GM23248 (cell line): ENCODE measurements at regions not wholly inside any gene's neighbourhood (a gene's known extent, or its start where the extent isn't known, plus 50 kb on each side); places are given as distances from the start of the nearest gene placed in this dataset.
"Not testable (repeated sequence)": the region's sequence is repeated elsewhere in the genome, so short reads cannot be mapped to it uniquely, and the experiment has no call there.

Source experiments
- DNase-seq: peaks from one replicate; pipeline ENCODE4 v3.0.0-alpha.2; 2015
- H2AFZ ChIP-seq: fragments of 200-600 bp; sonication (generic); 2 replicates; pipeline ENCODE4 v1.6.1; 2016; ENCODE audit warnings: antibody characterized with exemption
- H3F3A ChIP-seq: fragments of 200-600 bp; sonication (generic); 2 replicates; pipeline ENCODE4 v1.6.1; 2016; ENCODE audit warnings: mild to moderate bottlenecking, antibody characterized with exemption, mixed run types; ENCODE audit not compliant: insufficient read depth
- H3K27ac ChIP-seq: fragments of 200-600 bp; sonication (generic); 2 replicates; pipeline ENCODE4 v1.5.1; 2016; ENCODE audit warnings: mild to moderate bottlenecking
- H3K27me3 ChIP-seq: fragments of 200-600 bp; sonication (generic); replicated peaks from 2 replicates; pipeline ENCODE4 v1.6.1; 2016; ENCODE audit warnings: mild to moderate bottlenecking; ENCODE audit not compliant: insufficient read depth
- H3K36me3 ChIP-seq: fragments of 200-600 bp; sonication (generic); 2 replicates; pipeline ENCODE4 v1.6.1; 2016; ENCODE audit warnings: low read depth, mild to moderate bottlenecking
- H3K4me1 ChIP-seq: fragments of 200-600 bp; sonication (generic); 2 replicates; pipeline ENCODE4 v1.6.1; 2016; ENCODE audit warnings: mild to moderate bottlenecking; ENCODE audit not compliant: insufficient read depth
- H3K4me2 ChIP-seq: fragments of 200-600 bp; sonication (generic); one replicate; pipeline ENCODE4 v1.6.1; 2016; ENCODE audit warnings: mild to moderate bottlenecking; ENCODE audit not compliant: unreplicated experiment
- H3K4me3 ChIP-seq: fragments of 200-600 bp; sonication (generic); 2 replicates; pipeline ENCODE4 v1.5.1; 2016; ENCODE audit warnings: mild to moderate bottlenecking
- H3K79me2 ChIP-seq: fragments of 200-600 bp; sonication (generic); 2 replicates; pipeline ENCODE4 v1.6.1; 2016; ENCODE audit warnings: mild to moderate bottlenecking; ENCODE audit not compliant: insufficient read depth
- H3K9ac ChIP-seq: fragments of 200-600 bp; sonication (generic); 2 replicates; pipeline ENCODE4 v1.6.1; 2016; ENCODE audit warnings: mild to moderate bottlenecking
- H3K9me2 ChIP-seq: fragments of 200-600 bp; sonication (generic); 2 replicates; pipeline ENCODE4 v1.6.1; 2016; ENCODE audit warnings: mixed run types, mild to moderate bottlenecking, moderate library complexity; ENCODE audit not compliant: insufficient read depth
- H3K9me3 ChIP-seq: fragments of 200-600 bp; sonication (generic); one replicate; pipeline ENCODE4 v1.6.1; 2017; ENCODE audit warnings: low read depth
- H4K20me1 ChIP-seq: fragments of 200-600 bp; sonication (generic); 2 replicates; pipeline ENCODE4 v1.6.0; 2016; ENCODE audit not compliant: insufficient read depth
- WGBS, 2 experiments: methylation state at CpG; one replicate each; pipeline ENCODE4 v1.1.6; 2015 to 2017; ENCODE audit warnings: low lambda C conversion rate in 2 of 2, low coverage in 1 of 2; ENCODE audit errors: missing lambda C conversion rate in 2 of 2; 5-methylcytosine and 5-hydroxymethylcytosine counted together
- in situ Hi-C: fragments of 300-500 bp; cut with MboI; formaldehyde crosslinking; loops from 2 replicates; pipeline ENCODE4 v1.15.0; 2020

DNA sequence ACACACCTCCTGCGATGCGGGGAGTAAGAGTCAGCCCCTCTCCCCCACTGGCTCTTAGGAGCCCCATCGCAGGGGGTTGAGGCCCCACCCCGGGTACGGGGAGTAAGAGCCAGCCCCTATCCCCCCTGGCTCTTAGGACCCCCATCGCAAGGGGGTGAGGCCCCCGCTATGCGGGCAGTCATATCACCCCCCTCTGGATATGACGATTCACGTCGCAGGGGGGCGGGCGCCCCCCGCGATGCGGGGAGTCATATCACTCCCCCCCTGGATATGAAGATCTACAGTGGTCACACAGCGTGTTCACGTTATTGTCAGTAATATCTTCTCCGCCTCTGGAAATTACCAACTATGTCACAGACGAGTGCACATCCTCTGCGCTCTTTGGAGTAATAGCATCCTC lies 61.1 kb downstream of the DEFB131A start:
- H3K4me3 ChIP-seq, H3K27ac ChIP-seq, H3K79me2 ChIP-seq, H3K4me1 ChIP-seq, H3K9ac ChIP-seq, H4K20me1 ChIP-seq, H3K27me3 ChIP-seq, H3K9me3 ChIP-seq, DNase-seq, H3F3A ChIP-seq, H3K9me2 ChIP-seq, H3K36me3 ChIP-seq, H2AFZ ChIP-seq, H3K4me2 ChIP-seq, in situ Hi-C loops: not testable (repeated sequence)
- WGBS, 2 experiments = 67 to 72% methylated on average over 7 to 21 of the region's 21 CpGs

GRCh38 chr4:9506672-9507071 lies 62.5 kb downstream of the DEFB131A start:
- H3F3A ChIP-seq, H3K27me3 ChIP-seq, H2AFZ ChIP-seq, H3K79me2 ChIP-seq, H4K20me1 ChIP-seq, DNase-seq, H3K36me3 ChIP-seq, in situ Hi-C loops, H3K4me2 ChIP-seq, H3K9me2 ChIP-seq, H3K4me3 ChIP-seq, H3K27ac ChIP-seq, H3K4me1 ChIP-seq, H3K9ac ChIP-seq, H3K9me3 ChIP-seq: not testable (repeated sequence)
- 85 to 92% methylated on average over 2 of the region's 2 CpGs for WGBS, 2 experiments

DNA sequence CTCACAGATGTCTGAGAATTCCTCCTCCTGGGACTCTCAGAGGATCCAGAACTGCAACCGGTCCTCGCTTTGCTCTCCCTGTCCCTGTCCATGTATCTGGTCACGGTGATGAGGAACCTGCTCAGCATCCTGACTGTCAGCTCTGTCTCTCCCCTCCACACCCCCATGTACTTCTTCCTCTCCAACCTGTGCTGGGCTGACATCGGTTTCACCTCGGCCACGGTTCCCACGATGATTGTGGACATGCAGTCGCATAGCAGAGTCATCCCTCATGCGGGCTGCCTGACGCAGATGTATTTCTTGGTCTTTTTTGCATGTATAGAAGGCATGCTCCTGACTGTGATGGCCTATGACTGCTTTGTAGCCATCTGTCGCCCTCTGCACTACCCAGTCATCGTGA lies 68.7 kb downstream of the DEFB131A start:
- in situ Hi-C loops, H3K79me2 ChIP-seq, H3K27me3 ChIP-seq, H2AFZ ChIP-seq, DNase-seq, H3K36me3 ChIP-seq, H3K4me2 ChIP-seq, H3K4me1 ChIP-seq, H4K20me1 ChIP-seq, H3K9ac ChIP-seq, H3F3A ChIP-seq, H3K9me2 ChIP-seq, H3K9me3 ChIP-seq, H3K4me3 ChIP-seq, H3K27ac ChIP-seq: not testable (repeated sequence)
- WGBS, 2 experiments = 56 to 68% methylated on average over 12 of the region's 12 CpGs

DNA sequence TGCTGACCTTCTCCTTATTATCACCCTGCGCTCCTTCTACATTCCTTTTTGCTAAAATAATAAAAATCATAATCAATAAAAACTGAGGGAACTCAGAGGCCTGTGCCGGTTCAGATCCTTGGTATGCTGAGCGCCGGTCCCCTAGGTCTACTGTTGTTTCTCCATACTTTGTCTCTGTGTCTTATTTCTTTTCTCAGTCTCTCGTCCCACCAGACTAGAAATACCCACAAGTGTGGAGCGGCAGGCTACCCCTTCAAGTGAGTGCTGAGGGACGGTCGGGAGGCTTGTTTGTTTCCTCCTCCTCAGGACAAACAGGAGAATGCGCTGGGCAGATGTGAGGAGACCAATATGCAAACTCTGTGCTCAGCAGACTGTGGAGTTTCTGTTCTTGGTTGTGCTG lies 75.4 kb downstream of the DEFB131A start:
- H3K4me3 ChIP-seq, H3K4me2 ChIP-seq, H2AFZ ChIP-seq, H3F3A ChIP-seq, H3K27ac ChIP-seq, H3K9ac ChIP-seq, H3K36me3 ChIP-seq, H3K9me3 ChIP-seq, H3K27me3 ChIP-seq, H3K9me2 ChIP-seq, H4K20me1 ChIP-seq, H3K4me1 ChIP-seq, in situ Hi-C loops, H3K79me2 ChIP-seq, DNase-seq: not testable (repeated sequence)
- WGBS, 2 experiments = 82 to 85% methylated on average over 8 of the region's 9 CpGs

DNA sequence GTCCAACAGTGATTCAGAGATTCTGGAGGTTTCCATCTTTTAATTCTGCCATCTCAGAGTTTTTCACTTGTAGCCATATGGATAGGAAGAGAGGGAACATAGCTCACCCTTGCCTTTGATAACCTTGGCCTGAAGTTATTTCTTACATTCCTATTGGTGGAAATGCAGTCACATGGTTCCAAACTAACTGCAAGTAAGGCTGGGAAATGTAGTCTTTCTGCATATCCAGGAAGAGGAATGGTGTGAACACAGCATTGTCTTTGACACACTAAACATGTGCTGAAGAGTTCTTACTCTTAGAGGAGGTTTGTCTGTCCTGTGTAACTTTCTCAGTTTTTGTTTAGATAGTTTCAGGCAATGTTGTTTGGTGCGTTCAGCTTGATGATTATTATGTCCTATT lies 78.7 kb downstream of the DEFB131A start:
- H3K36me3 ChIP-seq, DNase-seq, H2AFZ ChIP-seq, H4K20me1 ChIP-seq, H3K27me3 ChIP-seq, H3K9me2 ChIP-seq, H3K9ac ChIP-seq, H3K79me2 ChIP-seq, H3F3A ChIP-seq, H3K27ac ChIP-seq, H3K4me1 ChIP-seq, H3K4me2 ChIP-seq, in situ Hi-C loops, H3K9me3 ChIP-seq, H3K4me3 ChIP-seq: not testable (repeated sequence)
- WGBS, 2 experiments = 85 to 89% methylated on average over 1 of the region's 1 CpG

GRCh38 chr4:9524406-9524805 lies 80.2 kb downstream of the DEFB131A start:
- H3K27ac ChIP-seq, DNase-seq, H2AFZ ChIP-seq, H4K20me1 ChIP-seq, H3K9ac ChIP-seq, H3K4me2 ChIP-seq, H3F3A ChIP-seq, H3K4me3 ChIP-seq, H3K79me2 ChIP-seq, H3K9me2 ChIP-seq, H3K9me3 ChIP-seq, H3K27me3 ChIP-seq, H3K36me3 ChIP-seq, in situ Hi-C loops, H3K4me1 ChIP-seq: not testable (repeated sequence)
- WGBS, 2 experiments = 57 to 58% methylated on average over 16 to 18 of the region's 18 CpGs

GRCh38 chr4:9532134-9532862 lies 88.1 kb downstream of the DEFB131A start:
- H3F3A ChIP-seq, H3K27ac ChIP-seq, H3K9me3 ChIP-seq, H3K9me2 ChIP-seq, H4K20me1 ChIP-seq, H3K79me2 ChIP-seq, H3K36me3 ChIP-seq, in situ Hi-C loops, H3K4me1 ChIP-seq, H3K27me3 ChIP-seq: not testable (repeated sequence)
- Histone ChIP-seq H3K4me2 (peak overlapping the region; percentile 99), H2AFZ (peak overlapping the region; percentile 95), H3K9ac (peak overlapping the region; percentile 30), H3K4me3 (peak overlapping the region; percentile 83)
- peak; percentile 72 for DNase-seq
- 0 to 2% methylated on average over 48 to 62 of the region's 81 CpGs for WGBS, 2 experiments

DNA sequence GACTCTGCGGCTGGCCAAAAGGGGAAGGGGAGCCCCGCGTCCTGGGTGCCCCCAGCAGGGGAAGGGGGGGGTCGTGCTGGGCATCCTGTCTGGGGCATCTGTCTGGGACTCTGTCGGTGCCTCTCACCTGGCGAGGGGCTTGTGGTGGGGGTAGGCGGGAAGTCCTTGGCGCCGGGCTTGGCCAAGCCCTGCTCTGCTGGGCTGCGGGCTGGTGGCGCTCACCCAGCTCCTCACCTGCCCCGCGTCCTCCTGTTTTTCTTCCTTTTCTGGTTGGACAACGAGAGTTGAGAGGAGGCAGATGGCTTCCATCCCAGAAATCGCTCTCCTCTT lies 88.6 kb downstream of the DEFB131A start:
- DNase-seq, H3K27ac ChIP-seq, H3K9me3 ChIP-seq, H3K36me3 ChIP-seq, H3K9ac ChIP-seq, H3K4me2 ChIP-seq, H3K27me3 ChIP-seq, H3F3A ChIP-seq, H3K79me2 ChIP-seq, H3K9me2 ChIP-seq, in situ Hi-C loops, H3K4me1 ChIP-seq, H4K20me1 ChIP-seq, H3K4me3 ChIP-seq: not testable (repeated sequence)
- H2AFZ ChIP-seq = peak overlapping the region; percentile 95; the same call in 1 of the 2 replicates
- 32 to 37% methylated on average over 9 to 10 of the region's 15 CpGs for WGBS, 2 experiments
